ENCODE measurements at regions not wholly inside any gene's neighbourhood (a gene's known extent, or its start where the extent isn't known, plus 50 kb on each side); places are given as distances from the start of the nearest gene placed in this dataset.
A peak's percentile ranks its signal among the peaks of the same experiment; 100 is the strongest.

GRCh38 chr3:130820976-130821375, 72.9 kb upstream of the ATP2C1 start (continued):
- TF ChIP-seq TAF9B (IDR thresholded peaks at IDR 0.05; ENCODE audit: partially characterized antibody) (no peak), NR2C2 (CRISPR knock-in tag; IDR thresholded peaks at IDR 0.05) (no peak), NR2C2 (tag; IDR thresholded peaks at IDR 0.05) (no peak), JUN (IDR thresholded peaks at IDR 0.05; ENCODE audit: borderline replicate concordance, low read depth, low read length) (peak; percentile 88), JUN (CRISPR knock-in tag; IDR thresholded peaks at IDR 0.05; ENCODE audit: borderline replicate concordance) (no peak), GTF2B (IDR thresholded peaks at IDR 0.05; ENCODE audit: extremely low read depth, insufficient read length) (no peak), ZNF274 (IDR thresholded peaks at IDR 0.05; ENCODE audit: borderline replicate concordance, low read depth, low read length) (no peak), ZSCAN29 (IDR thresholded peaks at IDR 0.05) (no peak), NR4A1 (CRISPR knock-in tag; IDR thresholded peaks at IDR 0.05) (no peak), NR4A1 (tag; IDR thresholded peaks at IDR 0.05) (no peak), ZFX (CRISPR knock-in tag; IDR thresholded peaks at IDR 0.05) (no peak), HBP1 (CRISPR knock-in tag; IDR thresholded peaks at IDR 0.05) (no peak), NFIC (IDR thresholded peaks at IDR 0.05) (no peak), SMARCA4 (IDR thresholded peaks at IDR 0.05) (0 out of 2 replicates have a peak, but pooled peaks have one; percentile 23), RERE (CRISPR knock-in tag; IDR thresholded peaks at IDR 0.05; ENCODE audit: borderline replicate concordance) (no peak), POLR2B (IDR thresholded peaks at IDR 0.05; ENCODE audit: low read depth, partially characterized antibody) (no peak), ZZZ3 (IDR thresholded peaks at IDR 0.05) (no peak), ATF7 (IDR thresholded peaks at IDR 0.05) (peak; percentile 82), PRMT5 (CRISPR knock-in tag; IDR thresholded peaks at IDR 0.05) (no peak), RUNX1 (IDR thresholded peaks at IDR 0.05; ENCODE audit: low read depth) (no peak), PKNOX1 (IDR thresholded peaks at IDR 0.05) (no peak), CEBPB (tag; IDR thresholded peaks at IDR 0.05) (peak; percentile 90)
